ENCODE measurements at regions not wholly inside any gene's neighbourhood (a gene's known extent, or its start where the extent isn't known, plus 50 kb on each side); places are given as distances from the start of the nearest gene placed in this dataset.

DNA sequence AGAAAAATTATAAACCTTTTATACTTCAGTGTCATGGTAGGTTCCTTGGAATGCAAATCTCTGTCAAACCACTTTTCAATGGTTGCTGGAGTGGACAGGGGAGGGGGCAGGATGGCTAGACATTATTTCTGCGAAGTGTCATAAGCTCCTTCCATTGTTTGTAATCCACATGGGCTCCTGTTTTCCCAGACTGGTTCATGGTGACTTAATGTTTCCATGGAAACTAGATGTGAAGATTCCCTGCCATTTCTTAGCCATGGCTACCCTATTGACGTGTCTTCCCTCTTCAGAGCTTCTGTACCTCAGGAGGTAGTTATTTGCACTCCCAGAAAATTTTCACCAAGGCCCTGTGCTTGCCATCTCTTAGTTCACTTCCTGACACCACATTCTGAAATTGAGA lies 95.3 kb downstream of the UFM1 start:
- Mint-ChIP-seq H3K27me3 (ENCODE audit: low read depth) (no peaks in the 10 kb centered on the region), H3K9me3 (no peaks in the 10 kb centered on the region), H3K27ac (no peak overlapping the region), H3K4me1 (no peaks in the 10 kb centered on the region), H3K36me3 (no peaks in the 10 kb centered on the region), H3K4me3 (no peak overlapping the region)
- ATAC-seq (no peak), DNase-seq (ENCODE audit: low spot score) (no peak)
- TF ChIP-seq, protein P1, sequence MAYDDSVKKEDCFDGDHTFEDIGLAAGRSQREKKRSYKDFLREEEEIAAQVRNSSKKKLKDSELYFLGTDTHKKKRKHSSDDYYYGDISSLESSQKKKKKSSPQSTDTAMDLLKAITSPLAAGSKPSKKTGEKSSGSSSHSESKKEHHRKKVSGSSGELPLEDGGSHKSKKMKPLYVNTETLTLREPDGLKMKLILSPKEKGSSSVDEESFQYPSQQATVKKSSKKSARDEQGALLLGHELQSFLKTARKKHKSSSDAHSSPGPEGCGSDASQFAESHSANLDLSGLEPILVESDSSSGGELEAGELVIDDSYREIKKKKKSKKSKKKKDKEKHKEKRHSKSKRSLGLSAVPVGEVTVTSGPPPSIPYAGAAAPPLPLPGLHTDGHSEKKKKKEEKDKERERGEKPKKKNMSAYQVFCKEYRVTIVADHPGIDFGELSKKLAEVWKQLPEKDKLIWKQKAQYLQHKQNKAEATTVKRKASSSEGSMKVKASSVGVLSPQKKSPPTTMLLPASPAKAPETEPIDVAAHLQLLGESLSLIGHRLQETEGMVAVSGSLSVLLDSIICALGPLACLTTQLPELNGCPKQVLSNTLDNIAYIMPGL (CRISPR knock-in tag; IDR thresholded peaks at IDR 0.05), result no peak
- TF ChIP-seq, protein P2, sequence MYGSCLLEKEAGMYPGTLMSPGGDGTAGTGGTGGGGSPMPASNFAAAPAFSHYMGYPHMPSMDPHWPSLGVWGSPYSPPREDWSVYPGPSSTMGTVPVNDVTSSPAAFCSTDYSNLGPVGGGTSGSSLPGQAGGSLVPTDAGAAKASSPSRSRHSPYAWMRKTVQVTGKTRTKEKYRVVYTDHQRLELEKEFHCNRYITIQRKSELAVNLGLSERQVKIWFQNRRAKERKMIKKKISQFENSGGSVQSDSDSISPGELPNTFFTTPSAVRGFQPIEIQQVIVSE (CRISPR knock-in tag; IDR thresholded peaks at IDR 0.05; ENCODE audit: borderline replicate concordance), result no peak
- TF ChIP-seq, protein P3, sequence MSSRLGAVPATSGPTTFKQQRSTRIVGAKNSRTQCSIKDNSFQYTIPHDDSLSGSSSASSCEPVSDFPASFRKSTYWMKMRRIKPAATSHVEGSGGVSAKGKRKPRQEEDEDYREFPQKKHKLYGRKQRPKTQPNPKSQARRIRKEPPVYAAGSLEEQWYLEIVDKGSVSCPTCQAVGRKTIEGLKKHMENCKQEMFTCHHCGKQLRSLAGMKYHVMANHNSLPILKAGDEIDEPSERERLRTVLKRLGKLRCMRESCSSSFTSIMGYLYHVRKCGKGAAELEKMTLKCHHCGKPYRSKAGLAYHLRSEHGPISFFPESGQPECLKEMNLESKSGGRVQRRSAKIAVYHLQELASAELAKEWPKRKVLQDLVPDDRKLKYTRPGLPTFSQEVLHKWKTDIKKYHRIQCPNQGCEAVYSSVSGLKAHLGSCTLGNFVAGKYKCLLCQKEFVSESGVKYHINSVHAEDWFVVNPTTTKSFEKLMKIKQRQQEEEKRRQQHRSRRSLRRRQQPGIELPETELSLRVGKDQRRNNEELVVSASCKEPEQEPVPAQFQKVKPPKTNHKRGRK (CRISPR knock-in tag; IDR thresholded peaks at IDR 0.05; ENCODE audit: borderline replicate concordance), result no peak
- TF ChIP-seq, protein P4, sequence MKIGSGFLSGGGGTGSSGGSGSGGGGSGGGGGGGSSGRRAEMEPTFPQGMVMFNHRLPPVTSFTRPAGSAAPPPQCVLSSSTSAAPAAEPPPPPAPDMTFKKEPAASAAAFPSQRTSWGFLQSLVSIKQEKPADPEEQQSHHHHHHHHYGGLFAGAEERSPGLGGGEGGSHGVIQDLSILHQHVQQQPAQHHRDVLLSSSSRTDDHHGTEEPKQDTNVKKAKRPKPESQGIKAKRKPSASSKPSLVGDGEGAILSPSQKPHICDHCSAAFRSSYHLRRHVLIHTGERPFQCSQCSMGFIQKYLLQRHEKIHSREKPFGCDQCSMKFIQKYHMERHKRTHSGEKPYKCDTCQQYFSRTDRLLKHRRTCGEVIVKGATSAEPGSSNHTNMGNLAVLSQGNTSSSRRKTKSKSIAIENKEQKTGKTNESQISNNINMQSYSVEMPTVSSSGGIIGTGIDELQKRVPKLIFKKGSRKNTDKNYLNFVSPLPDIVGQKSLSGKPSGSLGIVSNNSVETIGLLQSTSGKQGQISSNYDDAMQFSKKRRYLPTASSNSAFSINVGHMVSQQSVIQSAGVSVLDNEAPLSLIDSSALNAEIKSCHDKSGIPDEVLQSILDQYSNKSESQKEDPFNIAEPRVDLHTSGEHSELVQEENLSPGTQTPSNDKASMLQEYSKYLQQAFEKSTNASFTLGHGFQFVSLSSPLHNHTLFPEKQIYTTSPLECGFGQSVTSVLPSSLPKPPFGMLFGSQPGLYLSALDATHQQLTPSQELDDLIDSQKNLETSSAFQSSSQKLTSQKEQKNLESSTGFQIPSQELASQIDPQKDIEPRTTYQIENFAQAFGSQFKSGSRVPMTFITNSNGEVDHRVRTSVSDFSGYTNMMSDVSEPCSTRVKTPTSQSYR (CRISPR knock-in tag; IDR thresholded peaks at IDR 0.05), result no peak
- no peak for TF ChIP-seq ELF4 (CRISPR knock-in tag; IDR thresholded peaks at IDR 0.05; ENCODE audit: low read depth)
- no peak for TF ChIP-seq ZNF138 (CRISPR knock-in tag; conservative IDR thresholded peaks at IDR 0.05)
- no peak for TF ChIP-seq CBFB (CRISPR knock-in tag; IDR thresholded peaks at IDR 0.05; ENCODE audit: low read depth)
- TF ChIP-seq ETV6 (CRISPR knock-in tag; IDR thresholded peaks at IDR 0.05), result no peak
- TF ChIP-seq, protein P5, sequence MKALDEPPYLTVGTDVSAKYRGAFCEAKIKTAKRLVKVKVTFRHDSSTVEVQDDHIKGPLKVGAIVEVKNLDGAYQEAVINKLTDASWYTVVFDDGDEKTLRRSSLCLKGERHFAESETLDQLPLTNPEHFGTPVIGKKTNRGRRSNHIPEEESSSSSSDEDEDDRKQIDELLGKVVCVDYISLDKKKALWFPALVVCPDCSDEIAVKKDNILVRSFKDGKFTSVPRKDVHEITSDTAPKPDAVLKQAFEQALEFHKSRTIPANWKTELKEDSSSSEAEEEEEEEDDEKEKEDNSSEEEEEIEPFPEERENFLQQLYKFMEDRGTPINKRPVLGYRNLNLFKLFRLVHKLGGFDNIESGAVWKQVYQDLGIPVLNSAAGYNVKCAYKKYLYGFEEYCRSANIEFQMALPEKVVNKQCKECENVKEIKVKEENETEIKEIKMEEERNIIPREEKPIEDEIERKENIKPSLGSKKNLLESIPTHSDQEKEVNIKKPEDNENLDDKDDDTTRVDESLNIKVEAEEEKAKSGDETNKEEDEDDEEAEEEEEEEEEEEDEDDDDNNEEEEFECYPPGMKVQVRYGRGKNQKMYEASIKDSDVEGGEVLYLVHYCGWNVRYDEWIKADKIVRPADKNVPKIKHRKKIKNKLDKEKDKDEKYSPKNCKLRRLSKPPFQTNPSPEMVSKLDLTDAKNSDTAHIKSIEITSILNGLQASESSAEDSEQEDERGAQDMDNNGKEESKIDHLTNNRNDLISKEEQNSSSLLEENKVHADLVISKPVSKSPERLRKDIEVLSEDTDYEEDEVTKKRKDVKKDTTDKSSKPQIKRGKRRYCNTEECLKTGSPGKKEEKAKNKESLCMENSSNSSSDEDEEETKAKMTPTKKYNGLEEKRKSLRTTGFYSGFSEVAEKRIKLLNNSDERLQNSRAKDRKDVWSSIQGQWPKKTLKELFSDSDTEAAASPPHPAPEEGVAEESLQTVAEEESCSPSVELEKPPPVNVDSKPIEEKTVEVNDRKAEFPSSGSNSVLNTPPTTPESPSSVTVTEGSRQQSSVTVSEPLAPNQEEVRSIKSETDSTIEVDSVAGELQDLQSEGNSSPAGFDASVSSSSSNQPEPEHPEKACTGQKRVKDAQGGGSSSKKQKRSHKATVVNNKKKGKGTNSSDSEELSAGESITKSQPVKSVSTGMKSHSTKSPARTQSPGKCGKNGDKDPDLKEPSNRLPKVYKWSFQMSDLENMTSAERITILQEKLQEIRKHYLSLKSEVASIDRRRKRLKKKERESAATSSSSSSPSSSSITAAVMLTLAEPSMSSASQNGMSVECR (CRISPR knock-in tag; IDR thresholded peaks at IDR 0.05; ENCODE audit: borderline replicate concordance), result no peak
- TF ChIP-seq, protein P6, sequence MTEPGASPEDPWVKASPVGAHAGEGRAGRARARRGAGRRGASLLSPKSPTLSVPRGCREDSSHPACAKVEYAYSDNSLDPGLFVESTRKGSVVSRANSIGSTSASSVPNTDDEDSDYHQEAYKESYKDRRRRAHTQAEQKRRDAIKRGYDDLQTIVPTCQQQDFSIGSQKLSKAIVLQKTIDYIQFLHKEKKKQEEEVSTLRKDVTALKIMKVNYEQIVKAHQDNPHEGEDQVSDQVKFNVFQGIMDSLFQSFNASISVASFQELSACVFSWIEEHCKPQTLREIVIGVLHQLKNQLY (CRISPR knock-in tag; IDR thresholded peaks at IDR 0.05), result no peak
- TF ChIP-seq NFE2L1 (CRISPR knock-in tag; IDR thresholded peaks at IDR 0.05), result no peak
- TF ChIP-seq JAZF1 (CRISPR knock-in tag; IDR thresholded peaks at IDR 0.05), result no peak
- TF ChIP-seq, protein P7, sequence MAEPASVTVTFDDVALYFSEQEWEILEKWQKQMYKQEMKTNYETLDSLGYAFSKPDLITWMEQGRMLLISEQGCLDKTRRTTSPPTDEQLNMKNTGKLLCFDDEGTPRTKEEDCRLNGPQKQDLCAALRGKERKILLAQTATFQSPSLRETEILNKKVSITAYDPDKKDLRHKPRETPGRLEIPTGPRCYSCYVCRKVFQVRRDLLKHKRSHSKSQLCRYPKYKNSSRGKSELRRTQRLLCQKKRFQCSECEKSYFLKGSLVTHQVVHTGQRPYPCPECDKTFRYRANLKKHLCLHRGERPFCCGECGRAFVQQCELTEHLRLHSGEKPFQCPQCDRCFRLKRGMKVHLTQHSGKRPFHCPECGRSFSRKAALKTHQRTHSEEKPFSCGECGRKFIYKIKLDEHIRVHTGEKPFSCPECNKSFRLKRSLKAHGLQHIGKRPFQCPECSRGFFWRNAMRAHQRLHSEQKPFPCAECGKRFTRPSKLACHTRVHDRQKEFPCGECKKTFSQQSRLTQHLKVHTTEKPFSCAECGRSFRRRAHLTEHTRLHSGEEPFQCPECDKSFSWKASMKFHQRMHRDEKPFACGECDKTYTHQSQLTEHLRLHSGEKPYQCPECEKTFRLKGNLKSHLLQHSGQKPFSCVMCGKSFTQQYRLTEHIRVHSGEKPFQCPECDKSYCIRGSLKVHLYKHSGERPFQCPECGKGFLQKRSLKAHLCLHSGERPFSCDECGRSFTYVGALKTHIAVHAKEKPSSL (CRISPR knock-in tag; conservative IDR thresholded peaks at IDR 0.05), result no peak
- TF ChIP-seq, protein P8, sequence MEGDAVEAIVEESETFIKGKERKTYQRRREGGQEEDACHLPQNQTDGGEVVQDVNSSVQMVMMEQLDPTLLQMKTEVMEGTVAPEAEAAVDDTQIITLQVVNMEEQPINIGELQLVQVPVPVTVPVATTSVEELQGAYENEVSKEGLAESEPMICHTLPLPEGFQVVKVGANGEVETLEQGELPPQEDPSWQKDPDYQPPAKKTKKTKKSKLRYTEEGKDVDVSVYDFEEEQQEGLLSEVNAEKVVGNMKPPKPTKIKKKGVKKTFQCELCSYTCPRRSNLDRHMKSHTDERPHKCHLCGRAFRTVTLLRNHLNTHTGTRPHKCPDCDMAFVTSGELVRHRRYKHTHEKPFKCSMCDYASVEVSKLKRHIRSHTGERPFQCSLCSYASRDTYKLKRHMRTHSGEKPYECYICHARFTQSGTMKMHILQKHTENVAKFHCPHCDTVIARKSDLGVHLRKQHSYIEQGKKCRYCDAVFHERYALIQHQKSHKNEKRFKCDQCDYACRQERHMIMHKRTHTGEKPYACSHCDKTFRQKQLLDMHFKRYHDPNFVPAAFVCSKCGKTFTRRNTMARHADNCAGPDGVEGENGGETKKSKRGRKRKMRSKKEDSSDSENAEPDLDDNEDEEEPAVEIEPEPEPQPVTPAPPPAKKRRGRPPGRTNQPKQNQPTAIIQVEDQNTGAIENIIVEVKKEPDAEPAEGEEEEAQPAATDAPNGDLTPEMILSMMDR (IDR thresholded peaks at IDR 0.05), result no peak
- no peak for TF ChIP-seq ZBTB21 (CRISPR knock-in tag; IDR thresholded peaks at IDR 0.05; ENCODE audit: borderline replicate concordance)
- TF ChIP-seq, protein P9, sequence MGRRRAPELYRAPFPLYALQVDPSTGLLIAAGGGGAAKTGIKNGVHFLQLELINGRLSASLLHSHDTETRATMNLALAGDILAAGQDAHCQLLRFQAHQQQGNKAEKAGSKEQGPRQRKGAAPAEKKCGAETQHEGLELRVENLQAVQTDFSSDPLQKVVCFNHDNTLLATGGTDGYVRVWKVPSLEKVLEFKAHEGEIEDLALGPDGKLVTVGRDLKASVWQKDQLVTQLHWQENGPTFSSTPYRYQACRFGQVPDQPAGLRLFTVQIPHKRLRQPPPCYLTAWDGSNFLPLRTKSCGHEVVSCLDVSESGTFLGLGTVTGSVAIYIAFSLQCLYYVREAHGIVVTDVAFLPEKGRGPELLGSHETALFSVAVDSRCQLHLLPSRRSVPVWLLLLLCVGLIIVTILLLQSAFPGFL (CRISPR knock-in tag; IDR thresholded peaks at IDR 0.05; ENCODE audit: borderline replicate concordance), result no peak
- no peak for TF ChIP-seq CREB1 (CRISPR knock-in tag; IDR thresholded peaks at IDR 0.05)
- no peak for TF ChIP-seq MYBL2 (CRISPR knock-in tag; IDR thresholded peaks at IDR 0.05)
- ChIA-PET POLR2A (no interaction called here), CTCF (no interaction called here)
